ENCODE measurements at regions not wholly inside any gene's neighbourhood (a gene's known extent, or its start where the extent isn't known, plus 50 kb on each side); places are given as distances from the start of the nearest gene placed in this dataset.

DNA sequence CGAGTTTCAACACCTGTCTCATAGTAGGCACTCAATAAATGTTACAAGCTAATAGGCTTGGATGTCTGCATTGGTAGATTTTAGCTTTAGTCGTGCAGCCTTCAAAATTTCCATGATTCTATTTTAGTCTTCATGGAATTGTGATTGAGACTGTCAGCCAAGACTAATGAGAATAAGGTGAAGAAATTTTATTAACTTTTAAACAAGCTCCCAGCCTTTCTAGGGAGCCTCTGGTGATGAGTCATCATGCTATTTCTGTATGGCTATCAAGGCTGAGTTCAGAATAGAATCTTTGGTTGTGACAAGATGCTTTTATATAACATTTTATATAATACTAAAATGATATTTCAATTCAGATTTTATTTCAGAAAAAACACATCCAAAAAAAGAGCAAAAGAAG lies 685.8 kb downstream of the GABRG1 start:
- TF ChIP-seq, protein P1, sequence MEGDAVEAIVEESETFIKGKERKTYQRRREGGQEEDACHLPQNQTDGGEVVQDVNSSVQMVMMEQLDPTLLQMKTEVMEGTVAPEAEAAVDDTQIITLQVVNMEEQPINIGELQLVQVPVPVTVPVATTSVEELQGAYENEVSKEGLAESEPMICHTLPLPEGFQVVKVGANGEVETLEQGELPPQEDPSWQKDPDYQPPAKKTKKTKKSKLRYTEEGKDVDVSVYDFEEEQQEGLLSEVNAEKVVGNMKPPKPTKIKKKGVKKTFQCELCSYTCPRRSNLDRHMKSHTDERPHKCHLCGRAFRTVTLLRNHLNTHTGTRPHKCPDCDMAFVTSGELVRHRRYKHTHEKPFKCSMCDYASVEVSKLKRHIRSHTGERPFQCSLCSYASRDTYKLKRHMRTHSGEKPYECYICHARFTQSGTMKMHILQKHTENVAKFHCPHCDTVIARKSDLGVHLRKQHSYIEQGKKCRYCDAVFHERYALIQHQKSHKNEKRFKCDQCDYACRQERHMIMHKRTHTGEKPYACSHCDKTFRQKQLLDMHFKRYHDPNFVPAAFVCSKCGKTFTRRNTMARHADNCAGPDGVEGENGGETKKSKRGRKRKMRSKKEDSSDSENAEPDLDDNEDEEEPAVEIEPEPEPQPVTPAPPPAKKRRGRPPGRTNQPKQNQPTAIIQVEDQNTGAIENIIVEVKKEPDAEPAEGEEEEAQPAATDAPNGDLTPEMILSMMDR (IDR thresholded peaks at IDR 0.05; ENCODE audit: low read depth, low read length, poor library complexity, severe bottlenecking): no peak
- TF ChIP-seq EZH2phosphoT487 (IDR thresholded peaks at IDR 0.05; ENCODE audit: borderline replicate concordance, low read length): no peak

Measured in DOHH2 (cell line).